Renal cortical epithelial cell (primary cell): ENCODE measurements at regions not wholly inside any gene's neighbourhood (a gene's known extent, or its start where the extent isn't known, plus 50 kb on each side); places are given as distances from the start of the nearest gene placed in this dataset.
A peak's percentile ranks its signal among the peaks of the same experiment; 100 is the strongest.
"Not testable (repeated sequence)": the region's sequence is repeated elsewhere in the genome, so short reads cannot be mapped to it uniquely, and the experiment has no call there.

ENCODE experiments used
- DNase-seq: peaks from one replicate; pipeline ENCODE4 v3.0.0-alpha.2; 2011; ENCODE audit warnings: low read depth

DNA sequence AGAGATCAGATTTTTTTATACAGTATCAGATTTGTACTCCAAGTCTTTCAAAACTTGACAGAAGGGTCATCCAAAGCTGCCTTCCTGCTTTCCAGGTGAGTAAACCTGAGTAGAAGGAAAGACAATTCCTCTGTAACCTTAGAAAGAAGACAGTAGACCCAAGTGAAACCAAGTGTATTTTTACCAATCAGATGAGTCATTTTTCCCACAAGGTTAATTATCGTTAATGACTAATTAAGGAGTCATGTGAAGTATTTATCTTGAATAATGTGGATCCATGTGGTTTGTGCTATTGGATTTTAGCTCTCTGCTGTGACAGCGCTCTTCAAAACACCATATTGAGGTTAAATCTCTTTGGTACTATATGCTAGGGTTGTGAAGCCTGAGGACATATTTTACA, 74.0 kb upstream of the PELI2 start:
- peak; percentile 77 for DNase-seq

DNA sequence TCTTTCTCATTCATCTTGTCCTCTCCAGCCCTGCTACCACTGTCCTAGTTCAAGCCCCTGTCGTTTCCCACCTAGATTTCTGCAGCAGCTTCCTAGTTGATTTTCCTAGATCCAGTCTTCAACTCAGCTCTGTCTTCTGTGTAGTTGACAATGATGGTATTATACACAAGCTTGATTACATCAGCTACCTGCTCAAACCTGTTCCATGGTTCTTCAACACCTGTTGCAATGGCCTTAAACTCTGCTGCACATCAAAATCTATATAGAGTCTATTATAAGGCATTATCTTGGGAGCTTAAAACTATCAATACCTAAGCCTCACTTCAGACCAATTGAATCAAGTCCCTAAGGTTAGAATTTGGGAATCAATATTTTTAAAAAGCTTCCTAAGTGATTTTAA, 71.7 kb upstream of the PELI2 start:
- no peak for DNase-seq

DNA sequence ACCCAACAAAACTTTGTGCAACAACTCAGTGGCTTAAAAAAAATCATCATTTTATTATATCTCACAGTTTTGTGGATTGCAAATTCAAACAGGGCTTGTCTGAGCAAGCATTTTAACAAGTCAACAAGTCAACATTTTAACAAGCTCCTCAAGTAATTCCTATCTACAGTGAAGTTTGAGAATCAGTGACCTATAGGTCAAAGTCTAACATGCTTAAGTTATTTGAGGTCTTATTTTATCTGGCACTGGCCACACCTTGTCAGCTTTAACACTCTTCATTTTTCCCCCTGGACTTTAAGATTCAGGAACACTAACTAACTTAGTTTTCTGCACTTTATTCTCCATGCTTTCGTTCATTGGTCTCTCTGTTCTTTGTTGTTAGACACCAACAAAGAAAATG, 71.2 kb upstream of the PELI2 start:
- DNase-seq: no peak

- DNase-seq: no peak
These were observed 68.7 kb upstream of the PELI2 start for GRCh38 chr14:56049536-56049935.

GRCh38 chr14:56055511-56055910, 62.7 kb upstream of the PELI2 start:
- no peak for DNase-seq

DNA sequence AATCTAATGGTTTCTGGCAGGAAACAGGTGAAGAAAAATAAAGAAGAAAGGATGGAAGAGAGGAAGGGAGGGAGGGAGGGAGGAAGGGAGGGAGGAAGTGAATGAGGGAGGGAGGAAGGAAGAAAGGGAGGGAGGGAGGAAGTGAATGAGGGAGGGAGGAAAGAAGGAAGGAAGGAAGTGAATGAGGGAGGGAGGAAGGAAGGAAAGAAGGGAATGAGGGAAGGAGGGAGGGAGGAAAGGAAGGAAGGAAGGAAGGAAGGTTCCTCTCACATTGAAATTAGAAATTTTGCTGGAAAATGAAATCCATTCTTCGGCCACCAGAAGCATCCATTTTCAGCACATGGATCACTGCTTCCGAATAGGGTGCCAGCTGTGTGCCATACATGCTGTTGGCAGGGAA, 62.2 kb upstream of the PELI2 start:
- no peak for DNase-seq

GRCh38 chr14:56057071-56057741, 61.0 kb upstream of the PELI2 start:
- no peak for DNase-seq

DNA sequence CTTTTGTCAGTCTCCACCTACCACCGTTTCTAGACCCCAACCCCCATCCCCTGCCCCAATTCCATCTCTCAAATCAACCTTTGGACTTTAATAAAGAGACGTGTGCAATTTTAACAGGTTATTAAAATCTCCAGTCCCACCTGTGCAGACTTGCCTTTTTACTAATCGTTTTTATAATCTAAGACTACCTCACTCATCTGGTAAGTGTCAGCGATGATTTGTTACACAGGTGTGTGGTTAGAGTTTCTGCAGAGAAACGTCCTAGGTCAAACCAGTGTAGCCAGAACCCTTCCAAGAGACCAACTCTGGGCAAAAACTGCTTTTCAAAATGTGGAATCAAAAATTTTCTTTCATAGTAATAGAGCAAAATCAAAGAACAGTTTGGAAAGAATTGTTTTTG, 60.4 kb upstream of the PELI2 start:
- no peak for DNase-seq

GRCh38 chr14:56059054-56059453, 59.2 kb upstream of the PELI2 start:
- DNase-seq: peak; percentile 79

- no peak for DNase-seq
These were observed 57.2 kb upstream of the PELI2 start for GRCh38 chr14:56061051-56061450.

DNA sequence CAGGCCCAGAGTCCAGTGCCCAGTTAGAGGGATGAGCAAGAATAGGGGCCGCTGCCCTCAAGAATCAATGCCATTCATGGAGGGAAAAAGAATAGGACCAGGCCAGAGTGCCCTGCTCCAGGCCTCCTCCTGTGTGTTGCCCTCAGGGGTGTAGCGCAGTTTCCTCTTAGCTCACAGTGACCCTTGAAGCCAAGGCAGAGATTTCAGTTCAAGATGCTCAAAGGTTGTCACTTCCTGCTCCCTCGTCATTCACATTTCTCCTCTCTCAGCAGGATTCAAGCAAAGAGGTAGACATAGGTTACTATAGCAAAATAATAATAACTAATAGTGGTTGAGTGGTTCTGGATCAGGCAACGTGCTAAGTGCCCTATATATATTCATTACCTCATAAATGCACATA, 55.1 kb upstream of the PELI2 start:
- no peak for DNase-seq

DNA sequence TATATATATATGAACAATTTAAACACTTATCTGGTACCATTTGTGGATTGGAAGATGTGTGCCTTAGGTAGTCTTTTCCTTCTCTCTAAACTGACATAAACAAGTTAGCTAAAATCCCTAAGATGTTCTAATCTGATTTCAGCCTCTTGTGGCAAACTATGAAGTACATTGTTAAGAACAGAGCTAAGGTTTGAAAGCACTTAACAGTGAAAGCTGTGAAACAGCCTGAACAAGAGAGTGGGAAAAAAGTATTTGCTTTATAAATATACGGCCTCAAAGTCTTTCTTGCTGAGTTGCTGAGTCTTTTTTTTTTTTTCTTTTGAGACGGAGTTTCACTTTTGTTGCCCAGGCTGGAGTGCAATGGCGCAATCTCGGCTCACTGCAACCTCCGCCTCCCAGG, 53.7 kb upstream of the PELI2 start:
- DNase-seq: no peak

DNA sequence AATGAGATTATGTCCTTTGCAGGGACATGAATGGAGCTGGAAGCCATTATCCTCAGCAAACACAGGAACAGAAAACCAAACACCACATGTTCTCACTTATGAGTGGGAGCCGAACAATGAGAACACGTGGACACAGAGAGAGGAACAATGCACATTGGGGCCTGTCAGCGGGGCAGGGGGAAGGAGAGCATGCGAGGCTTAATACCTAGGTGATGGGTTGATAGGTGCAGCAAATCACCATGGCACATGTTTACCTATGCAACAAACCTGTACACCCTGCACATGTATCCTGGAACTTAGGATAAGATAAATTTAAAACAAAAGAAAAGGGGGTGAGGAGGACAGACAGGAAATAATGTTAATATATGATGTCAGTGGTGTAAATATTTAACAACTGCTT, 53.0 kb upstream of the PELI2 start:
- DNase-seq: not testable (repeated sequence)

GRCh38 chr14:56065621-56066290, 52.5 kb upstream of the PELI2 start:
- peak; percentile 92 for DNase-seq
